CMK (cell line): ENCODE measurements at regions not wholly inside any gene's neighbourhood (a gene's known extent, or its start where the extent isn't known, plus 50 kb on each side); places are given as distances from the start of the nearest gene placed in this dataset.

ENCODE experiments used
- DNase-seq: peaks from one replicate; pipeline ENCODE4 v3.0.0-alpha.2; 2010; ENCODE audit warnings: low read depth

- no peak for DNase-seq
These were observed 482.8 kb upstream of the FAM241A start for GRCh38 chr4:111662496-111662895.

- no peak for DNase-seq
These were observed 480.8 kb upstream of the FAM241A start for GRCh38 chr4:111664308-111664945.

GRCh38 chr4:111666826-111667360 lies 478.4 kb upstream of the FAM241A start:
- no peak for DNase-seq

GRCh38 chr4:111671756-111672155 lies 473.5 kb upstream of the FAM241A start:
- no peak for DNase-seq

GRCh38 chr4:111675746-111676145 lies 469.5 kb upstream of the FAM241A start:
- no peak for DNase-seq

- no peak for DNase-seq
These were observed 468.7 kb upstream of the FAM241A start for GRCh38 chr4:111676533-111676932.

- DNase-seq, result no peak
These were observed 466.8 kb upstream of the FAM241A start for GRCh38 chr4:111678479-111678878.

GRCh38 chr4:111678908-111679307 lies 466.3 kb upstream of the FAM241A start:
- DNase-seq, result no peak

GRCh38 chr4:111681270-111681669 lies 464.0 kb upstream of the FAM241A start:
- no peak for DNase-seq

- DNase-seq, result no peak
These were observed 463.5 kb upstream of the FAM241A start for GRCh38 chr4:111681751-111682150.

GRCh38 chr4:111685205-111685604 lies 460.0 kb upstream of the FAM241A start:
- DNase-seq, result no peak

- DNase-seq, result no peak
These were observed 456.0 kb upstream of the FAM241A start for GRCh38 chr4:111689214-111689613.

GRCh38 chr4:111689731-111690130 lies 455.5 kb upstream of the FAM241A start:
- DNase-seq, result no peak

GRCh38 chr4:111693758-111694157 lies 451.5 kb upstream of the FAM241A start:
- no peak for DNase-seq

- DNase-seq, result no peak
These were observed 449.6 kb upstream of the FAM241A start for GRCh38 chr4:111695677-111696076.

GRCh38 chr4:111696505-111696904 lies 448.7 kb upstream of the FAM241A start:
- no peak for DNase-seq

- no peak for DNase-seq
These were observed 447.9 kb upstream of the FAM241A start for GRCh38 chr4:111697176-111697942.

- DNase-seq, result no peak
These were observed 446.9 kb upstream of the FAM241A start for GRCh38 chr4:111698361-111698760.

- DNase-seq, result no peak
These were observed 446.1 kb upstream of the FAM241A start for GRCh38 chr4:111699165-111699564.

- DNase-seq, result no peak
These were observed 444.2 kb upstream of the FAM241A start for GRCh38 chr4:111701102-111701501.

GRCh38 chr4:111707491-111707890 lies 437.8 kb upstream of the FAM241A start:
- DNase-seq, result no peak

GRCh38 chr4:111712093-111712677 lies 433.1 kb upstream of the FAM241A start:
- DNase-seq, result no peak

- DNase-seq, result no peak
These were observed 432.0 kb upstream of the FAM241A start for GRCh38 chr4:111713276-111713675.
